SK-N-MC (cell line): ENCODE measurements at regions not wholly inside any gene's neighbourhood (a gene's known extent, or its start where the extent isn't known, plus 50 kb on each side); places are given as distances from the start of the nearest gene placed in this dataset.

ENCODE experiments used
- EZH2 ChIP-seq: fragments of 200-600 bp; sonication (generic); IDR thresholded peaks from one replicate; pipeline ENCODE4 v1.6.1; 2017; ENCODE audit warnings: antibody characterized with exemption
- FOXP2 ChIP-seq: optimal IDR thresholded peaks from 2 replicates; pipeline ENCODE3; 2011; ENCODE audit warnings: mild to moderate bottlenecking, moderate library complexity; ENCODE audit not compliant: insufficient read depth; ENCODE audit errors: extremely low read length, control extremely low read depth
- POLR2AphosphoS5 ChIP-seq: IDR thresholded peaks from 2 replicates; pipeline ENCODE4 v1.6.1; 2012; ENCODE audit warnings: mild to moderate bottlenecking, low read depth, low read length, borderline replicate concordance

GRCh38 chr10:44199267-44199666, 185.6 kb downstream of the CXCL12 start:
- TF ChIP-seq EZH2, result no peak
- TF ChIP-seq POLR2AphosphoS5, result no peak
- no peak for TF ChIP-seq FOXP2
